B cell (primary cell): ENCODE measurements at regions not wholly inside any gene's neighbourhood (a gene's known extent, or its start where the extent isn't known, plus 50 kb on each side); places are given as distances from the start of the nearest gene placed in this dataset.

Experiments used
- EZH2 ChIP-seq: IDR thresholded peaks from 2 replicates; pipeline ENCODE4 v1.6.1; 2012; ENCODE audit warnings: borderline replicate concordance, low read depth, mild to moderate bottlenecking, moderate library complexity, low read length; ENCODE audit not compliant: insufficient read depth, poor library complexity, severe bottlenecking
- TF ChIP-seq, protein P1 (sequence below): fragments of 200-600 bp; IDR thresholded peaks from one replicate; pipeline ENCODE4 v1.8.0; 2022; ENCODE audit warnings: antibody characterized with exemption, mild to moderate bottlenecking

GRCh38 chr1:81597720-81598426 lies 202.9 kb upstream of the ADGRL2 start:
- TF ChIP-seq, protein P1, sequence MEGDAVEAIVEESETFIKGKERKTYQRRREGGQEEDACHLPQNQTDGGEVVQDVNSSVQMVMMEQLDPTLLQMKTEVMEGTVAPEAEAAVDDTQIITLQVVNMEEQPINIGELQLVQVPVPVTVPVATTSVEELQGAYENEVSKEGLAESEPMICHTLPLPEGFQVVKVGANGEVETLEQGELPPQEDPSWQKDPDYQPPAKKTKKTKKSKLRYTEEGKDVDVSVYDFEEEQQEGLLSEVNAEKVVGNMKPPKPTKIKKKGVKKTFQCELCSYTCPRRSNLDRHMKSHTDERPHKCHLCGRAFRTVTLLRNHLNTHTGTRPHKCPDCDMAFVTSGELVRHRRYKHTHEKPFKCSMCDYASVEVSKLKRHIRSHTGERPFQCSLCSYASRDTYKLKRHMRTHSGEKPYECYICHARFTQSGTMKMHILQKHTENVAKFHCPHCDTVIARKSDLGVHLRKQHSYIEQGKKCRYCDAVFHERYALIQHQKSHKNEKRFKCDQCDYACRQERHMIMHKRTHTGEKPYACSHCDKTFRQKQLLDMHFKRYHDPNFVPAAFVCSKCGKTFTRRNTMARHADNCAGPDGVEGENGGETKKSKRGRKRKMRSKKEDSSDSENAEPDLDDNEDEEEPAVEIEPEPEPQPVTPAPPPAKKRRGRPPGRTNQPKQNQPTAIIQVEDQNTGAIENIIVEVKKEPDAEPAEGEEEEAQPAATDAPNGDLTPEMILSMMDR = no peak
- no peak for TF ChIP-seq EZH2
